SK-N-SH (cell line): ENCODE measurements at regions not wholly inside any gene's neighbourhood (a gene's known extent, or its start where the extent isn't known, plus 50 kb on each side); places are given as distances from the start of the nearest gene placed in this dataset.

ENCODE experiments used
- CTCF ChIA-PET: fragments of 300-600, 350-600 bp; formaldehyde crosslinking; extraction: SDS; loops from one replicate; lab custom pipeline; 2021; lab: Yijun Ruan, JAX
- POLR2A ChIA-PET: fragments of 350-600 bp; sonication (Branson Sonifier 250); formaldehyde crosslinking; extraction: SDS; loops from one replicate; lab custom pipeline; 2020; ENCODE audit warnings: antibody characterized with exemption, inconsistent platforms; lab: Yijun Ruan, JAX
- DNase-seq: peaks from one replicate; pipeline ENCODE4 v3.0.0; 2012
- H2AFZ ChIP-seq: fragments of 200-600 bp; sonication (generic); 2 replicates; pipeline ENCODE4 v1.8.1; 2016; ENCODE audit warnings: antibody characterized with exemption, mild to moderate bottlenecking, low read depth
- H3F3A ChIP-seq: fragments of 200-600 bp; sonication (generic); replicated peaks from 2 replicates; pipeline ENCODE3; 2016; ENCODE audit warnings: antibody characterized with exemption, mild to moderate bottlenecking; ENCODE audit not compliant: insufficient read depth
- H3K27ac ChIP-seq, 2 experiments: fragments of 200-500 bp in 1 of 2; fragments of 200-600 bp in 1 of 2; sonication (Bioruptor generic) in 1 of 2; sonication (generic), shearing (Covaris generic) in 1 of 2; 2 replicates each; pipeline versions ENCODE4 v1.5.1 to v1.6.1; 2014 to 2016; ENCODE audit warnings: low read depth in 2 of 2, inconsistent platforms in 1 of 2, low read length in 1 of 2, mild to moderate bottlenecking in 1 of 2, mixed read lengths in 1 of 2
- H3K27me3 ChIP-seq: fragments of 200-600 bp; sonication (generic), shearing (Covaris generic); 2 replicates; pipeline ENCODE4 v1.6.1; 2016; ENCODE audit warnings: mixed run types; ENCODE audit not compliant: insufficient read depth
- H3K36me3 ChIP-seq, 2 experiments: fragments of 200-500 bp in 1 of 2; fragments of 200-600 bp in 1 of 2; sonication (Bioruptor generic) in 1 of 2; sonication (generic) in 1 of 2; replicated peaks in 1 of 2; 2 replicates each; pipeline versions ENCODE3 to v1.5.1; 2014 to 2016; ENCODE audit warnings: low read length in 1 of 2, mild to moderate bottlenecking in 1 of 2; ENCODE audit not compliant: insufficient read depth in 2 of 2, control insufficient read depth in 1 of 2
- H3K4me1 ChIP-seq, 2 experiments: fragments of 200-500 bp in 1 of 2; fragments of 200-600 bp in 1 of 2; sonication (Bioruptor generic) in 1 of 2; sonication (generic), shearing (Covaris generic) in 1 of 2; 2 replicates each; pipeline versions ENCODE4 v1.5.1 to v1.6.1; 2014 to 2016; ENCODE audit warnings: low read depth in 1 of 2, low read length in 1 of 2, mixed run types in 1 of 2; ENCODE audit not compliant: insufficient read depth in 2 of 2, control insufficient read depth in 1 of 2
- H3K4me2 ChIP-seq: fragments of 200-600 bp; sonication (generic), shearing (Covaris generic); 2 replicates; pipeline ENCODE4 v1.6.1; 2017; ENCODE audit warnings: mixed run types
- H3K4me3 ChIP-seq, 2 experiments: fragments of 200-500 bp in 1 of 2; fragments of 200-600 bp in 1 of 2; sonication (Bioruptor generic) in 1 of 2; sonication (generic), shearing (Covaris generic) in 1 of 2; 2 replicates each; pipeline versions ENCODE4 v1.5.1 to v1.8.1; 2014 to 2016; ENCODE audit warnings: low read depth in 2 of 2, inconsistent platforms in 1 of 2, low read length in 1 of 2, mild to moderate bottlenecking in 1 of 2, mixed read lengths in 1 of 2, moderate library complexity in 1 of 2
- H3K79me2 ChIP-seq: fragments of 200-600 bp; sonication (generic); 2 replicates; pipeline ENCODE4 v1.8.1; 2017; ENCODE audit warnings: mild to moderate bottlenecking; ENCODE audit not compliant: insufficient read depth
- H3K9ac ChIP-seq: fragments of 200-600 bp; sonication (generic); 2 replicates; pipeline ENCODE4 v1.6.1; 2017; ENCODE audit warnings: mixed run types
- H3K9me2 ChIP-seq: fragments of 200-600 bp; sonication (generic); 2 replicates; pipeline ENCODE4 v1.6.1; 2017; ENCODE audit warnings: mixed run types
- H3K9me3 ChIP-seq: fragments of 200-600 bp; sonication (generic); 2 replicates; pipeline ENCODE4 v1.6.1; 2017; ENCODE audit warnings: mixed run types, mild to moderate bottlenecking, moderate library complexity
- H4K20me1 ChIP-seq: fragments of 200-600 bp; sonication (generic); 2 replicates; pipeline ENCODE4 v1.6.1; 2017; ENCODE audit warnings: mild to moderate bottlenecking, mixed run types; ENCODE audit not compliant: insufficient read depth
- EP300 ChIP-seq, 2 experiments: IDR thresholded peaks; 2 replicates each; pipeline versions ENCODE4 v1.4.0 to v1.6.1; 2012; ENCODE audit warnings: borderline replicate concordance in 1 of 2, low read depth in 1 of 2, low read length in 1 of 2
- EZH2phosphoT487 ChIP-seq: fragments of 200-600 bp; sonication (generic); IDR thresholded peaks from 2 replicates; pipeline ENCODE4 v1.6.1; 2017; ENCODE audit warnings: low read depth, mixed run types, mild to moderate bottlenecking, antibody characterized with exemption, moderate library complexity, borderline replicate concordance
- FOSL2 ChIP-seq: IDR thresholded peaks from 2 replicates; pipeline ENCODE4 v1.4.0; 2012; ENCODE audit warnings: low read depth, mild to moderate bottlenecking, moderate library complexity, borderline replicate concordance
- FOXM1 ChIP-seq: IDR thresholded peaks from 2 replicates; pipeline ENCODE4 v1.4.0; 2012; ENCODE audit warnings: low read depth, mild to moderate bottlenecking
- GATA2 ChIP-seq: sonication (generic); formaldehyde crosslinking; IDR thresholded peaks from 2 replicates; pipeline ENCODE4 v1.5.0; 2020; ENCODE audit warnings: mild to moderate bottlenecking, missing genetic modification reagents
- MAX ChIP-seq: IDR thresholded peaks from 2 replicates; pipeline ENCODE4 v1.4.0; 2012; ENCODE audit warnings: low read depth
- NRF1 ChIP-seq: IDR thresholded peaks from 2 replicates; pipeline ENCODE4 v1.6.1; 2012; ENCODE audit warnings: low read depth, mild to moderate bottlenecking, low read length
- RAD21 ChIP-seq: IDR thresholded peaks from 2 replicates; pipeline ENCODE4 v1.6.1; 2012; ENCODE audit warnings: mild to moderate bottlenecking, low read length
- RCOR1 ChIP-seq: fragments of 150-350 bp; IDR thresholded peaks from 2 replicates; pipeline ENCODE4 v1.6.1; 2017; ENCODE audit warnings: antibody characterized with exemption, low read length
- REST ChIP-seq: IDR thresholded peaks from 2 replicates; pipeline ENCODE4 v1.6.1; 2012; ENCODE audit warnings: mild to moderate bottlenecking, low read depth, low read length, moderate library complexity
- RXRA ChIP-seq: IDR thresholded peaks from 2 replicates; pipeline ENCODE4 v1.4.0; 2012; ENCODE audit warnings: low read depth, mild to moderate bottlenecking, borderline replicate concordance
- SMC3 ChIP-seq: IDR thresholded peaks from 2 replicates; pipeline ENCODE4 v1.6.1; 2012; ENCODE audit warnings: low read depth, low read length, improper control_type of control experiment
- TAF1 ChIP-seq: IDR thresholded peaks from 2 replicates; pipeline ENCODE4 v1.6.1; 2012; ENCODE audit warnings: low read depth, mild to moderate bottlenecking, low read length, moderate library complexity, borderline replicate concordance
- TCF12 ChIP-seq: IDR thresholded peaks from 2 replicates; pipeline ENCODE4 v1.4.0; 2012
- TEAD4 ChIP-seq: IDR thresholded peaks from 2 replicates; pipeline ENCODE4 v1.4.0; 2012; ENCODE audit warnings: mild to moderate bottlenecking, borderline replicate concordance; ENCODE audit not compliant: insufficient read depth
- USF1 ChIP-seq: IDR thresholded peaks from 2 replicates; pipeline ENCODE4 v1.4.0; 2012; ENCODE audit warnings: low read depth, borderline replicate concordance
- ZBTB33 ChIP-seq: IDR thresholded peaks from 2 replicates; pipeline ENCODE4 v1.4.0; 2012; ENCODE audit warnings: low read depth, borderline replicate concordance
- WGBS: methylation state at CpG from one replicate; pipeline ENCODE4 v1.1.6; 2017; ENCODE audit warnings: low lambda C conversion rate; 5-methylcytosine and 5-hydroxymethylcytosine counted together
- TF ChIP-seq, protein P1 (sequence below): fragments of 150-350 bp; IDR thresholded peaks from 2 replicates; pipeline ENCODE4 v1.6.1; 2017; ENCODE audit warnings: antibody characterized with exemption, low read length, low read depth, borderline replicate concordance

DNA sequence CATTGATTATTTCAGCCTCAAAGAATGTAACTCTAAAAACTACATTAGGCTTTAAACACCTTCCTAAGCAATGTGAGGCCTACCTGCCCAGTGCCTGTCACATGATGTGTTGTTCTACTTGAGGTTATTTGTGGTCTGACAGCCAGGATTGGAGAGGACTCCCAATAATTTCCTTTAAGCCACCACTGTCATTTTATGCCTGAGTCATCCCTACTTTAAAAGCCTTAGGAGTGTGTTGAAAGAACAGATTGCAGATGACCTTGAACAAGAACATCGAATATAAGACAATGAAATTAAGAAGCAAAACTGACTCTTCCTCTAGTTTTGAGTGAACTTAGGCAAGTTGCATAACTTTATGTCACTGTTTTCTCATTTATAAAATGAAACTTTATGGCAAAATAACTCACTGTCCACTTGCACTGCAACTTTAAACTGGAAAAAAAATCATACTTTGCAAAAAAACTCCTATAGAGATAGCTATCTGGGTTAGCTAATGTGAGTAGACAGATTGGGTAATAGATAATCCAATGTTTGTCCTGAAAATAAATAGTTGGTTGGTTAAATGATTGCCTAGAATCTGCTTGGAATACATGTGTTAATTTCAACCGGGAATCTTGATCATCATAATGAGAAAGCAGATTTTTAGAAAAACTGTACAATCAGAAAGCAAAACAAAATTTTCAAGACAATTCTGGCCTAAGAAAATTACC is 361.2 kb downstream of the SUCLA2 start (continued):
- TF ChIP-seq REST, result no peak
- TF ChIP-seq ZBTB33, result no peak
- TF ChIP-seq, protein P1, sequence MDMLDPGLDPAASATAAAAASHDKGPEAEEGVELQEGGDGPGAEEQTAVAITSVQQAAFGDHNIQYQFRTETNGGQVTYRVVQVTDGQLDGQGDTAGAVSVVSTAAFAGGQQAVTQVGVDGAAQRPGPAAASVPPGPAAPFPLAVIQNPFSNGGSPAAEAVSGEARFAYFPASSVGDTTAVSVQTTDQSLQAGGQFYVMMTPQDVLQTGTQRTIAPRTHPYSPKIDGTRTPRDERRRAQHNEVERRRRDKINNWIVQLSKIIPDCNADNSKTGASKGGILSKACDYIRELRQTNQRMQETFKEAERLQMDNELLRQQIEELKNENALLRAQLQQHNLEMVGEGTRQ, result no peak
- no peak for TF ChIP-seq TEAD4
- no peak for TF ChIP-seq EZH2phosphoT487
- no peak for TF ChIP-seq NRF1
- TF ChIP-seq EP300 (IDR thresholded peaks at IDR 0.05; ENCODE audit: borderline replicate concordance in 1 of 2, low read depth in 1 of 2, low read length in 1 of 2), result no peak
- TF ChIP-seq TCF12, result no peak
- TF ChIP-seq SMC3, result no peak
- no peak for TF ChIP-seq RCOR1
- TF ChIP-seq RXRA, result no peak
- TF ChIP-seq FOXM1, result no peak
- TF ChIP-seq, all 33 proteins: peak for 0

DNA sequence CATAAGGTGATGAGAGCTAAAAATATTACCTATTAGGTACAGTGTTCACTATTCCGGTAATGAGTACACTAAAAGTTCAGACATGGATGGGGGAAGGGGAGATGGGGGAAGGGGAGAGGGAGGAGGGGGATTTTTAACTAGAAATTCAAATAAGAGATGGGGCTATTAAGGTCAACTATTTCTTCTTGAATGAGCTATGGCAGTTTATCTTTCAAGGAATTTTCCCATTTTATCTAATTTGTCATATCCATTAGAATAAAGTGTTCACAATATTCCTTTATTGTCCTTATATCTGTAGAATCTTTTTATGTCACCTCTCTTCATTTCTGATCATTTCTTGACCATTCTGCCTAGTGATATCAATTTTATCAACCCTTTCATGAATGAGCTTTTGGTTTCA is 362.4 kb downstream of the SUCLA2 start:
- no peak overlapping the region for H2AFZ ChIP-seq
- DNase-seq, result no peak
- no peaks in the 10 kb centered on the region for H3K79me2 ChIP-seq
- TF ChIP-seq RAD21 (no peak), MAX (no peak), TAF1 (no peak), GATA2 (no peak), TEAD4 (no peak), FOSL2 (no peak), USF1 (no peak)
- TF ChIP-seq, protein P1, result no peak
- H3F3A ChIP-seq, result no peaks in the 10 kb centered on the region
- no peaks in the 10 kb centered on the region for H4K20me1 ChIP-seq
- no peaks in the 10 kb centered on the region for H3K4me1 ChIP-seq
- CTCF ChIA-PET, result no interaction called here
- H3K9me3 ChIP-seq, result 0 out of 2 replicates have a peak, but pooled peaks cover 8% of the 10 kb centered on the region
- 70% methylated on average over 1 of the region's 1 CpG for WGBS
- H3K27me3 ChIP-seq, result no peaks in the 10 kb centered on the region
- POLR2A ChIA-PET, result no interaction called here
- H3K36me3 ChIP-seq, result peaks cover 0 to 3% of the 10 kb centered on the region in 2 experiments
- no peak overlapping the region for H3K27ac ChIP-seq
- H3K9me2 ChIP-seq, result no peaks in the 10 kb centered on the region
- no peak overlapping the region for H3K4me3 ChIP-seq
- no peak overlapping the region for H3K4me2 ChIP-seq
- no peak overlapping the region for H3K9ac ChIP-seq
